ENCODE measurements at regions not wholly inside any gene's neighbourhood (a gene's known extent, or its start where the extent isn't known, plus 50 kb on each side); places are given as distances from the start of the nearest gene placed in this dataset.

GRCh38 chr1:239635276-239635675 lies 248.9 kb downstream of the CHRM3 start:
- Histone ChIP-seq H3K27me3 (ENCODE audit: control insufficient read depth in 3 of 3, insufficient read depth in 3 of 3, low read length in 2 of 3) (peaks cover 0 to 4% (median 0%) of the 10 kb centered on the region in 3 donors), H3K9me3 (ENCODE audit: control insufficient read depth in 4 of 4, insufficient read depth in 3 of 4, low read length in 3 of 4) (no peaks in the 10 kb centered on the region), H3K27ac (ENCODE audit: low read depth in 1 of 2, low read length in 1 of 2) (no peak overlapping the region), H3K4me1 (ENCODE audit: control insufficient read depth in 5 of 5, insufficient read depth in 5 of 5, low read length in 5 of 5) (peaks cover 0 to 9% (median 0%) of the 10 kb centered on the region in 5 donors), H3K9ac (ENCODE audit: insufficient read depth in 1 of 2, low read length in 2 of 2) (no peak overlapping the region), H3K36me3 (ENCODE audit: control insufficient read depth in 4 of 4, insufficient read depth in 4 of 4, low read length in 4 of 4) (no peaks in the 10 kb centered on the region), H3K4me3 (no peak overlapping the region)
- ATAC-seq (ENCODE audit: insufficient read depth, low FRiP score) (no peak), DNase-seq (no peak)
- WGBS, 2 donors = 46 to 68% methylated on average over 2 of the region's 2 CpGs
- no peak for TF ChIP-seq CTCF (IDR thresholded peaks at IDR 0.05; ENCODE audit: control extremely low read depth, extremely low read depth)

DNA sequence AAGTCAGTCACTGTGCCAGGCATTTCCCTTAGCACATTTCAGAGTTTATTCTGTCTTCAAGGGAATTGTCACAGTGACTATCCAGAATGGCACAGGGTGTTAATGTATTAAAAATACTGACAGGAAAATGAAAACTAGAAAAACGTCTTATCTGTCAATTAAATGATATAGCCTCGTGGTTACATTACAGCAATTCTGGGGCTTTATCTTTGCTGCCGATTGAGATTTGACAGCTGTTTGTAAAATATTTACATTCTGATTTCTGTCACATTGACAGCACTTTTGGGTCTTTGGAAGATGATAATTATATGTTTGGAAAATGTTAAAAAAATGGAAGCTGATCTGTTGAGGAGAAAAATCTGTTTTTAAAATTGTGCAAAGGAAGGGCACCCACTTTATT lies 250.0 kb downstream of the CHRM3 start:
- DNase-seq (peak in 2 of 3 donors; percentile 66 to 74), ATAC-seq (ENCODE audit: insufficient read depth, low FRiP score) (no peak)
- Histone ChIP-seq H3K9me3 (ENCODE audit: control insufficient read depth in 4 of 4, insufficient read depth in 3 of 4, low read length in 3 of 4) (no peaks in the 10 kb centered on the region), H3K4me3 (no peak overlapping the region), H3K4me1 (ENCODE audit: control insufficient read depth in 5 of 5, insufficient read depth in 5 of 5, low read length in 5 of 5) (peaks cover 0 to 9% (median 0%) of the 10 kb centered on the region in 5 donors), H3K36me3 (ENCODE audit: control insufficient read depth in 4 of 4, insufficient read depth in 4 of 4, low read length in 4 of 4) (no peaks in the 10 kb centered on the region), H3K9ac (ENCODE audit: insufficient read depth in 1 of 2, low read length in 2 of 2) (peak overlapping the region in 1 of 2 donors; percentile 19), H3K27ac (ENCODE audit: low read depth in 1 of 2, low read length in 1 of 2) (no peak overlapping the region), H3K27me3 (ENCODE audit: control insufficient read depth in 3 of 3, insufficient read depth in 3 of 3, low read length in 2 of 3) (peaks cover 0 to 4% (median 0%) of the 10 kb centered on the region in 3 donors)
- WGBS, 2 donors = 21 to 36% methylated on average over 3 of the region's 3 CpGs
- no peak for TF ChIP-seq CTCF (IDR thresholded peaks at IDR 0.05; ENCODE audit: control extremely low read depth, extremely low read depth)

- Histone ChIP-seq H3K4me3 (no peak overlapping the region), H3K27me3 (ENCODE audit: control insufficient read depth in 3 of 3, insufficient read depth in 3 of 3, low read length in 2 of 3) (no peaks in the 10 kb centered on the region), H3K4me1 (ENCODE audit: control insufficient read depth in 5 of 5, insufficient read depth in 5 of 5, low read length in 5 of 5) (no peaks in the 10 kb centered on the region), H3K36me3 (ENCODE audit: control insufficient read depth in 4 of 4, insufficient read depth in 4 of 4, low read length in 4 of 4) (no peaks in the 10 kb centered on the region), H3K9me3 (ENCODE audit: control insufficient read depth in 4 of 4, insufficient read depth in 3 of 4, low read length in 3 of 4) (no peaks in the 10 kb centered on the region), H3K9ac (ENCODE audit: insufficient read depth in 1 of 2, low read length in 2 of 2) (no peak overlapping the region), H3K27ac (ENCODE audit: low read depth in 1 of 2, low read length in 1 of 2) (no peak overlapping the region)
- DNase-seq (no peak), ATAC-seq (ENCODE audit: insufficient read depth, low FRiP score) (no peak)
- no peak for TF ChIP-seq CTCF (IDR thresholded peaks at IDR 0.05; ENCODE audit: control extremely low read depth, extremely low read depth)
- WGBS, 2 donors = 90 to 92% methylated on average over 3 of the region's 3 CpGs
Measured at GRCh38 chr1:239644604-239645003, 258.2 kb downstream of the CHRM3 start.

GRCh38 chr1:239647045-239647444 lies 260.7 kb downstream of the CHRM3 start:
- no peak overlapping the region for H3K27ac ChIP-seq (ENCODE audit: low read depth in 1 of 2, low read length in 1 of 2)
- ATAC-seq (ENCODE audit: insufficient read depth, low FRiP score) (no peak), DNase-seq (no peak)
- no peaks in the 10 kb centered on the region for H3K4me1 ChIP-seq (ENCODE audit: control insufficient read depth in 5 of 5, insufficient read depth in 5 of 5, low read length in 5 of 5)
- H3K27me3 ChIP-seq (ENCODE audit: control insufficient read depth in 3 of 3, insufficient read depth in 3 of 3, low read length in 2 of 3) = no peaks in the 10 kb centered on the region
- H3K9me3 ChIP-seq (ENCODE audit: control insufficient read depth in 4 of 4, insufficient read depth in 3 of 4, low read length in 3 of 4) = no peaks in the 10 kb centered on the region
- H3K9ac ChIP-seq (ENCODE audit: insufficient read depth in 1 of 2, low read length in 2 of 2) = no peak overlapping the region
- no peak overlapping the region for H3K4me3 ChIP-seq
- no peak for TF ChIP-seq CTCF (IDR thresholded peaks at IDR 0.05; ENCODE audit: control extremely low read depth, extremely low read depth)
- no peaks in the 10 kb centered on the region for H3K36me3 ChIP-seq (ENCODE audit: control insufficient read depth in 4 of 4, insufficient read depth in 4 of 4, low read length in 4 of 4)
- 87 to 91% methylated on average over 3 of the region's 3 CpGs for WGBS, 2 donors

Data from lung (tissue), 11 donors.